ENCODE measurements at regions not wholly inside any gene's neighbourhood (a gene's known extent, or its start where the extent isn't known, plus 50 kb on each side); places are given as distances from the start of the nearest gene placed in this dataset.

DNA sequence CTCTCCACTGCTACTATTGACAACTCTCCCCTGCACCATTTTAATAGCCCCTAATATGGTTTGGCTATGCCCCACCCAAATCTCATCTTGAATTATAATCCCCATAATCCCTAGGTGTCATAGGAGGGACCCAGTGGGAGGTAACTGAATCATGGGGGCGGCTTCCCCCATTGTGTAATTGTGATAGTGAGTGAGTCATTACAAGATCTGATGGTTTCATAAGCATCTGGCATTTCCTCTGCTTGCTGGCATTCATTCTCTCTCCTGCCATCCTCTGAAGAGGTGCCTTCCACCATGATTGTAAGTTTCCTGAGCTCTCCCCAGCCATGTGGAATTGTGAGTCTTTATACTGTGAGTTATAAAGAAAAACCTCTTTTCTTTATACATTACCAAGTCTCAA is 74.1 kb upstream of the TCF21 start:
- H3K27ac ChIP-seq (ENCODE audit: low read depth, low read length) = no peak overlapping the region
- H2BK120ac ChIP-seq (ENCODE audit: insufficient read depth, low read length, poor library complexity) = no peak overlapping the region
- H3K23ac ChIP-seq (ENCODE audit: low read length) = no peak overlapping the region
- H3K79me1 ChIP-seq (ENCODE audit: low read length) = no peaks in the 10 kb centered on the region
- no peak overlapping the region for H3K9ac ChIP-seq (ENCODE audit: low read length)
- H2AFZ ChIP-seq (ENCODE audit: insufficient read depth, low read length, poor library complexity) = no peak overlapping the region
- H2BK5ac ChIP-seq (ENCODE audit: low read depth, low read length, poor library complexity) = no peak overlapping the region
- DNase-seq = peak in 1 of 2 donors; percentile 5
- no peak overlapping the region for H3K14ac ChIP-seq (ENCODE audit: low read length)
- H4K91ac ChIP-seq (ENCODE audit: low read depth, low read length) = no peak overlapping the region
- H2AK5ac ChIP-seq (ENCODE audit: low read length) = no peak overlapping the region
- H3K9me3 ChIP-seq (ENCODE audit: insufficient read depth, low read depth, low read length) = no peaks in the 10 kb centered on the region
- H3K27me3 ChIP-seq (ENCODE audit: insufficient read depth, low read length) = no peaks in the 10 kb centered on the region
- no peaks in the 10 kb centered on the region for H3K4me1 ChIP-seq (ENCODE audit: control insufficient read depth in 1 of 2, insufficient read depth in 2 of 2, low read length in 2 of 2)
- H3K18ac ChIP-seq (ENCODE audit: low read length) = no peak overlapping the region
- H4K12ac ChIP-seq (ENCODE audit: low read depth, low read length) = no peak overlapping the region
- H3K4me2 ChIP-seq (ENCODE audit: low read length) = no peak overlapping the region
- H3K4ac ChIP-seq (ENCODE audit: low read depth, low read length) = no peak overlapping the region
- H3K4me3 ChIP-seq (ENCODE audit: low read depth, low read length) = no peak overlapping the region
- H4K8ac ChIP-seq (ENCODE audit: low read depth, low read length) = no peak overlapping the region
- H3K79me2 ChIP-seq (ENCODE audit: control insufficient read depth, insufficient read depth, low read length, poor library complexity) = no peaks in the 10 kb centered on the region
- no peaks in the 10 kb centered on the region for H3K36me3 ChIP-seq (ENCODE audit: control insufficient read depth in 1 of 2, insufficient read depth in 2 of 2, low read length in 2 of 2)
- no CpG with 5 or more reads among the region's 1 CpG for WGBS (ENCODE audit: extremely low coverage, insufficient coverage, insufficient read length)
- no peak overlapping the region for H2BK12ac ChIP-seq (ENCODE audit: low read length)

DNA sequence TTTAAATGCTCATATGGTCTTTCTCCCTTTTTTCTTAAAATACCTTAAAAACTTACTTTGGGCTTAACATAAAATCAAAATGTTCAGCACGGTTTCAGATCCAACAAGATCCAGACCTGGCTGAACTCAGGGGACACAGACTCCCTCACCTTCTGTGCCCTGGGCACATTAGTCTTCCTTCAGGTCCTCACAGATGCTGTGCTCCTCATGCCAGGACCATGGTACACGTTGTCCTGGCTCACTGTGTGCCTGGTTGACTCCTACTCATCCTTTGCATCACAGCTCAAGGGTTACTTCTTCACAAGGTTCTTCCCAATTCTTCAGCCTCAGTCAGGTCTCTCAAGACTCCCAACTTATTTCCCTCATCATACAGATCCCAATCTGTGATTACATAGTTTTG is 73.6 kb upstream of the TCF21 start:
- Histone ChIP-seq H3K4ac (ENCODE audit: low read depth, low read length) (no peak overlapping the region), H4K12ac (ENCODE audit: low read depth, low read length) (no peak overlapping the region), H4K8ac (ENCODE audit: low read depth, low read length) (no peak overlapping the region), H4K91ac (ENCODE audit: low read depth, low read length) (no peak overlapping the region), H3K9me3 (ENCODE audit: insufficient read depth, low read depth, low read length) (no peaks in the 10 kb centered on the region), H3K14ac (ENCODE audit: low read length) (no peak overlapping the region), H3K36me3 (ENCODE audit: control insufficient read depth in 1 of 2, insufficient read depth in 2 of 2, low read length in 2 of 2) (no peaks in the 10 kb centered on the region), H2AK5ac (ENCODE audit: low read length) (no peak overlapping the region), H3K4me2 (ENCODE audit: low read length) (no peak overlapping the region), H3K79me1 (ENCODE audit: low read length) (no peaks in the 10 kb centered on the region), H3K27me3 (ENCODE audit: insufficient read depth, low read length) (no peaks in the 10 kb centered on the region), H3K18ac (ENCODE audit: low read length) (no peak overlapping the region), H3K27ac (ENCODE audit: low read depth, low read length) (no peak overlapping the region), H3K79me2 (ENCODE audit: control insufficient read depth, insufficient read depth, low read length, poor library complexity) (no peaks in the 10 kb centered on the region), H2AFZ (ENCODE audit: insufficient read depth, low read length, poor library complexity) (no peak overlapping the region), H3K9ac (ENCODE audit: low read length) (no peak overlapping the region), H2BK12ac (ENCODE audit: low read length) (no peak overlapping the region), H2BK5ac (ENCODE audit: low read depth, low read length, poor library complexity) (no peak overlapping the region), H2BK120ac (ENCODE audit: insufficient read depth, low read length, poor library complexity) (no peak overlapping the region), H3K4me3 (ENCODE audit: low read depth, low read length) (no peak overlapping the region), H3K4me1 (ENCODE audit: control insufficient read depth in 1 of 2, insufficient read depth in 2 of 2, low read length in 2 of 2) (no peaks in the 10 kb centered on the region), H3K23ac (ENCODE audit: low read length) (no peak overlapping the region)
- WGBS (ENCODE audit: extremely low coverage, insufficient coverage, insufficient read length) = no CpG with 5 or more reads among the region's 2 CpGs
- DNase-seq = no peak

DNA sequence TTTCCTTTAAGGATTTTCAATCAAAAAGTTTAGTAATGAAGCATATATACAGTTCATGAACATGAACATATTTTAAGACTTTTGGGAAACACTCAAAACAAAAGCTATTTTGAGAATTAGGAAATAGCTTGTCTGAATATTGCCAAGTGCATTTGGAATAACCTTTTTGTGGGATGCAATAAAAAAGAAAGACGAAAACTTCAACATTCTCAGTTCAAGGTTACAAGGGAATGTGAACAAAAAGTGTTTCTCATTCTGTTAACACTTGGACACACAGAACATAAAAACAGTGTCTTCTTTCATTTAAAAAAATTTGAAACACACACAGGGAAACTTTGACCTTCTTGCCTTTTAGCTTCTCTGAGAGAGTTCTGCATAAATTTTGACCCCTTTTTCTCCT is 72.7 kb upstream of the TCF21 start:
- H3K36me3 ChIP-seq (ENCODE audit: control insufficient read depth in 1 of 2, insufficient read depth in 2 of 2, low read length in 2 of 2) = no peaks in the 10 kb centered on the region
- no peaks in the 10 kb centered on the region for H3K4me1 ChIP-seq (ENCODE audit: control insufficient read depth in 1 of 2, insufficient read depth in 2 of 2, low read length in 2 of 2)
- H2BK5ac ChIP-seq (ENCODE audit: low read depth, low read length, poor library complexity) = no peak overlapping the region
- H2AFZ ChIP-seq (ENCODE audit: insufficient read depth, low read length, poor library complexity) = no peak overlapping the region
- no peak for DNase-seq
- no peak overlapping the region for H3K23ac ChIP-seq (ENCODE audit: low read length)
- H2BK120ac ChIP-seq (ENCODE audit: insufficient read depth, low read length, poor library complexity) = no peak overlapping the region
- no peaks in the 10 kb centered on the region for H3K79me1 ChIP-seq (ENCODE audit: low read length)
- no peak overlapping the region for H3K27ac ChIP-seq (ENCODE audit: low read depth, low read length)
- no peak overlapping the region for H3K4me2 ChIP-seq (ENCODE audit: low read length)
- H2AK5ac ChIP-seq (ENCODE audit: low read length) = no peak overlapping the region
- H3K4me3 ChIP-seq (ENCODE audit: low read depth, low read length) = no peak overlapping the region
- H3K18ac ChIP-seq (ENCODE audit: low read length) = no peak overlapping the region
- H3K27me3 ChIP-seq (ENCODE audit: insufficient read depth, low read length) = no peaks in the 10 kb centered on the region
- no peaks in the 10 kb centered on the region for H3K9me3 ChIP-seq (ENCODE audit: insufficient read depth, low read depth, low read length)
- no peaks in the 10 kb centered on the region for H3K79me2 ChIP-seq (ENCODE audit: control insufficient read depth, insufficient read depth, low read length, poor library complexity)
- no peak overlapping the region for H2BK12ac ChIP-seq (ENCODE audit: low read length)
- no peak overlapping the region for H4K12ac ChIP-seq (ENCODE audit: low read depth, low read length)
- no peak overlapping the region for H3K14ac ChIP-seq (ENCODE audit: low read length)
- H4K8ac ChIP-seq (ENCODE audit: low read depth, low read length) = no peak overlapping the region
- H3K9ac ChIP-seq (ENCODE audit: low read length) = no peak overlapping the region
- no peak overlapping the region for H4K91ac ChIP-seq (ENCODE audit: low read depth, low read length)
- WGBS (ENCODE audit: extremely low coverage, insufficient coverage, insufficient read length) = no CpG with 5 or more reads among the region's 1 CpG
- H3K4ac ChIP-seq (ENCODE audit: low read depth, low read length) = no peak overlapping the region

DNA sequence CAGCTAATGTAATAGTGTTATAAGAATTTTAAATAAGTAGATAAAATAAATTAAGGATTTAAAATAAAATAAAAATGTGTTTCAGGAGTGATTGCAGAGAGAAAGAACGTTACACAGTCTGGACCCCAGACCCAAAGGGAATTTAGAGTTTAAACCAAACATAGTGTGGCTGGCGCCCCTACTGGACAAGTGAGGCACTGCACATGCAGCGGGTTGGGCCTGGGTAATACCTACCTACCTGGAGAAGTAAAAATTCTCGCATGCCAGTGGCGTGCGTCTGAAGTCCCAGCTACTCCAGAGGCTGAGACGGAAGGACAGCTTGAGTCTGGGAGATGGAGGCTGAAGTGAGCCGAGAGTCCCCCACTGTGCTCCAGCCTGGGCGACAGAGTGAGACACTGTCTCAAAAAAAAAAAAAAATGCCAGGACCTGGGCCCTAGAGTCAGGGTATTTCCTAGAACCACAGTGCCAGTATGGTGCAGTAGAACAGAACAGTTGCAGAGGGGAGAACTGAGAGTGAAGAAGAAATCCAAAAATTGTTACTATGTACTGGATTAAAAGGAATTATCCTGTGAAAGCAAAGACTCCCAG is 71.4 kb upstream of the TCF21 start:
- no peak overlapping the region for H3K4me2 ChIP-seq (ENCODE audit: low read length)
- no peak overlapping the region for H4K91ac ChIP-seq (ENCODE audit: low read depth, low read length)
- H3K4me3 ChIP-seq (ENCODE audit: low read depth, low read length) = no peak overlapping the region
- no peak overlapping the region for H2BK5ac ChIP-seq (ENCODE audit: low read depth, low read length, poor library complexity)
- H3K9me3 ChIP-seq (ENCODE audit: insufficient read depth, low read depth, low read length) = no peaks in the 10 kb centered on the region
- no peaks in the 10 kb centered on the region for H3K36me3 ChIP-seq (ENCODE audit: control insufficient read depth in 1 of 2, insufficient read depth in 2 of 2, low read length in 2 of 2)
- no peaks in the 10 kb centered on the region for H3K79me1 ChIP-seq (ENCODE audit: low read length)
- H2BK12ac ChIP-seq (ENCODE audit: low read length) = no peak overlapping the region
- no peaks in the 10 kb centered on the region for H3K79me2 ChIP-seq (ENCODE audit: control insufficient read depth, insufficient read depth, low read length, poor library complexity)
- H3K18ac ChIP-seq (ENCODE audit: low read length) = no peak overlapping the region
- H2AK5ac ChIP-seq (ENCODE audit: low read length) = no peak overlapping the region
- no peak overlapping the region for H2AFZ ChIP-seq (ENCODE audit: insufficient read depth, low read length, poor library complexity)
- H3K27ac ChIP-seq (ENCODE audit: low read depth, low read length) = no peak overlapping the region
- no peak overlapping the region for H3K4ac ChIP-seq (ENCODE audit: low read depth, low read length)
- no peak overlapping the region for H3K23ac ChIP-seq (ENCODE audit: low read length)
- H4K12ac ChIP-seq (ENCODE audit: low read depth, low read length) = no peak overlapping the region
- H3K4me1 ChIP-seq (ENCODE audit: control insufficient read depth in 1 of 2, insufficient read depth in 2 of 2, low read length in 2 of 2) = no peaks in the 10 kb centered on the region
- DNase-seq = peak; percentile 60 to 69
- no peak overlapping the region for H3K9ac ChIP-seq (ENCODE audit: low read length)
- no peak overlapping the region for H2BK120ac ChIP-seq (ENCODE audit: insufficient read depth, low read length, poor library complexity)
- no CpG with 5 or more reads among the region's 9 CpGs for WGBS (ENCODE audit: extremely low coverage, insufficient coverage, insufficient read length)
- H4K8ac ChIP-seq (ENCODE audit: low read depth, low read length) = no peak overlapping the region
- no peak overlapping the region for H3K14ac ChIP-seq (ENCODE audit: low read length)
- H3K27me3 ChIP-seq (ENCODE audit: insufficient read depth, low read length) = no peaks in the 10 kb centered on the region
